Endothelial cell of umbilical vein (primary cell): ENCODE measurements at regions not wholly inside any gene's neighbourhood (a gene's known extent, or its start where the extent isn't known, plus 50 kb on each side); places are given as distances from the start of the nearest gene placed in this dataset.

Experiments
- CTCF ChIP-seq, 2 donors: IDR thresholded peaks; 1 replicate in 1 of 2; 2 replicates in 1 of 2; pipeline ENCODE4 v1.5.1; 2011; ENCODE audit warnings: low read length in 2 of 2, mild to moderate bottlenecking in 2 of 2, moderate library complexity in 2 of 2, control low read depth in 1 of 2, inconsistent platforms in 1 of 2, low read depth in 1 of 2; ENCODE audit not compliant: insufficient read depth in 1 of 2; ENCODE audit errors: extremely low read depth in 1 of 2
- JUN ChIP-seq: IDR thresholded peaks from 2 replicates; pipeline ENCODE4 v1.6.1; 2011; ENCODE audit warnings: borderline replicate concordance, low read depth; ENCODE audit not compliant: insufficient read length, insufficient read depth
- MAX ChIP-seq: IDR thresholded peaks from 2 replicates; pipeline ENCODE4 v1.6.1; 2011; ENCODE audit not compliant: insufficient read depth, insufficient read length

- TF ChIP-seq CTCF (IDR thresholded peaks at IDR 0.05; ENCODE audit: extremely low read depth in 1 of 2, insufficient read depth in 1 of 2, low read depth in 1 of 2, low read length in 2 of 2) (no peak), JUN (no peak), MAX (no peak)
Observed at GRCh38 chr1:191890433-191891088, 267.7 kb upstream of the RGS18 start.
